ENCODE measurements at regions not wholly inside any gene's neighbourhood (a gene's known extent, or its start where the extent isn't known, plus 50 kb on each side); places are given as distances from the start of the nearest gene placed in this dataset.

- H3K4me1 Mint-ChIP-seq (ENCODE audit: low read depth), result no peaks in the 10 kb centered on the region
- no peaks in the 10 kb centered on the region for H3K27me3 Mint-ChIP-seq
- ChIA-PET POLR2A (no interaction called here), CTCF (no interaction called here)
- ATAC-seq (no peak), DNase-seq (no peak)
- TF ChIP-seq CTCF (IDR thresholded peaks at IDR 0.05), result no peak
- no peak overlapping the region for H3K4me3 Mint-ChIP-seq
- H3K36me3 Mint-ChIP-seq (ENCODE audit: low read depth), result no peaks in the 10 kb centered on the region
- H3K9me3 Mint-ChIP-seq, result no peaks in the 10 kb centered on the region
- intact Hi-C loops (cut with micrococcal nuclease), result no loop called here
- no peak overlapping the region for H3K27ac Mint-ChIP-seq
These were observed 88.2 kb downstream of the GABPA start for GRCh38 chr21:25822981-25823380.

- ChIA-PET CTCF (interaction anchor here (0.6 to 0.7 kb wide), 2 partner anchors 36 to 1383 kb away, joined by 3 to 5 read pairs; no protein-coding TSS in a partner anchor), POLR2A (no interaction called here)
- no peak overlapping the region for H3K27ac Mint-ChIP-seq
- H3K36me3 Mint-ChIP-seq (ENCODE audit: low read depth), result no peaks in the 10 kb centered on the region
- no peak for ATAC-seq
- no peaks in the 10 kb centered on the region for H3K9me3 Mint-ChIP-seq
- H3K4me1 Mint-ChIP-seq (ENCODE audit: low read depth), result no peaks in the 10 kb centered on the region
- H3K27me3 Mint-ChIP-seq, result no peaks in the 10 kb centered on the region
- intact Hi-C loops (cut with micrococcal nuclease), result no loop called here
- TF ChIP-seq CTCF (IDR thresholded peaks at IDR 0.05), result no peak
- no peak for DNase-seq
- H3K4me3 Mint-ChIP-seq, result no peak overlapping the region
These were observed 91.9 kb downstream of the GABPA start for GRCh38 chr21:25826652-25827051.

GRCh38 chr21:25827513-25827912 is 92.7 kb downstream of the GABPA start:
- Mint-ChIP-seq H3K9me3 (no peaks in the 10 kb centered on the region), H3K27me3 (no peaks in the 10 kb centered on the region), H3K27ac (no peak overlapping the region), H3K4me3 (no peak overlapping the region), H3K4me1 (ENCODE audit: low read depth) (no peaks in the 10 kb centered on the region), H3K36me3 (ENCODE audit: low read depth) (no peaks in the 10 kb centered on the region)
- ChIA-PET CTCF (interaction anchor here (0.7 kb wide), 1 partner anchor 35 kb away, joined by 3 read pairs; no protein-coding TSS in a partner anchor), POLR2A (no interaction called here)
- intact Hi-C loops (cut with micrococcal nuclease), result no loop called here
- DNase-seq (no peak), ATAC-seq (no peak)
- TF ChIP-seq CTCF (IDR thresholded peaks at IDR 0.05), result no peak
